ENCODE measurements at regions not wholly inside any gene's neighbourhood (a gene's known extent, or its start where the extent isn't known, plus 50 kb on each side); places are given as distances from the start of the nearest gene placed in this dataset.

DNA sequence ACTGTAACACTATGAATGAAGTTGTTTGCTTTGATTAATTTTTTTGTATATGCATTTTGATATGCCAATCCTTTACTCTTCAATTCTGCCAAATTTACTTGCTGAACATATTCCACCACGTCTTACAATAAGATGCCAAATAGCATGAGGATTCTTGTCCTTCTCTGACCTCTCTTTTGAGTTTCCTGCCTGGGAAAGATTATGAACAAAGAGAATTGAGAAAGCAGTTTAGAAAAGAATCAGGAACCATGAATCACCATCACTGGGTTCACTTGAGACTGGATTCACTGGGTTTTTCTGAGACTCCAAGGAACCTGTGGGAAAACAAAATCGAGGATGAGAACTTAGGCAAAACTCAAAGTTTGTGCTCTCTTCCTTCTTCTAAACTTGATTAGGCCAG lies 256.5 kb downstream of the CETN3 start:
- TF ChIP-seq, protein P1, sequence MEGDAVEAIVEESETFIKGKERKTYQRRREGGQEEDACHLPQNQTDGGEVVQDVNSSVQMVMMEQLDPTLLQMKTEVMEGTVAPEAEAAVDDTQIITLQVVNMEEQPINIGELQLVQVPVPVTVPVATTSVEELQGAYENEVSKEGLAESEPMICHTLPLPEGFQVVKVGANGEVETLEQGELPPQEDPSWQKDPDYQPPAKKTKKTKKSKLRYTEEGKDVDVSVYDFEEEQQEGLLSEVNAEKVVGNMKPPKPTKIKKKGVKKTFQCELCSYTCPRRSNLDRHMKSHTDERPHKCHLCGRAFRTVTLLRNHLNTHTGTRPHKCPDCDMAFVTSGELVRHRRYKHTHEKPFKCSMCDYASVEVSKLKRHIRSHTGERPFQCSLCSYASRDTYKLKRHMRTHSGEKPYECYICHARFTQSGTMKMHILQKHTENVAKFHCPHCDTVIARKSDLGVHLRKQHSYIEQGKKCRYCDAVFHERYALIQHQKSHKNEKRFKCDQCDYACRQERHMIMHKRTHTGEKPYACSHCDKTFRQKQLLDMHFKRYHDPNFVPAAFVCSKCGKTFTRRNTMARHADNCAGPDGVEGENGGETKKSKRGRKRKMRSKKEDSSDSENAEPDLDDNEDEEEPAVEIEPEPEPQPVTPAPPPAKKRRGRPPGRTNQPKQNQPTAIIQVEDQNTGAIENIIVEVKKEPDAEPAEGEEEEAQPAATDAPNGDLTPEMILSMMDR (IDR thresholded peaks at IDR 0.05; ENCODE audit: poor library complexity, severe bottlenecking): no peak
- TF ChIP-seq TAF1 (IDR thresholded peaks at IDR 0.05; ENCODE audit: low read depth) (no peak), MXI1 (conservative IDR thresholded peaks at IDR 0.05; ENCODE audit: poor library complexity, severe bottlenecking) (no peak), REST (IDR thresholded peaks at IDR 0.05; ENCODE audit: borderline replicate concordance) (no peak)

Data from neural cell (in vitro differentiated cells).